ENCODE measurements at regions not wholly inside any gene's neighbourhood (a gene's known extent, or its start where the extent isn't known, plus 50 kb on each side); places are given as distances from the start of the nearest gene placed in this dataset.

- ATAC-seq (ENCODE audit: low FRiP score) (peak; percentile 3), DNase-seq (ENCODE audit: low spot score) (no peak)
- no peak for TF ChIP-seq CTCF (IDR thresholded peaks at IDR 0.05)
Observed at GRCh38 chr6:21665392-21666200, 72.0 kb downstream of the SOX4 start.

GRCh38 chr6:21666201-21666691 lies 72.7 kb downstream of the SOX4 start:
- DNase-seq (ENCODE audit: low spot score) (no peak), ATAC-seq (ENCODE audit: low FRiP score) (peak; percentile 37)
- TF ChIP-seq CTCF (IDR thresholded peaks at IDR 0.05) = no peak

GRCh38 chr6:21666853-21667681 lies 73.5 kb downstream of the SOX4 start:
- DNase-seq (ENCODE audit: low spot score) (no peak), ATAC-seq (ENCODE audit: low FRiP score) (no peak)
- no peak for TF ChIP-seq CTCF (IDR thresholded peaks at IDR 0.05)

GRCh38 chr6:21668795-21669194 lies 75.2 kb downstream of the SOX4 start:
- no peak for TF ChIP-seq CTCF (IDR thresholded peaks at IDR 0.05)
- DNase-seq (ENCODE audit: low spot score) = no peak
- ATAC-seq (ENCODE audit: low FRiP score) = no peak

GRCh38 chr6:21676769-21677168 lies 83.2 kb downstream of the SOX4 start:
- no peak for ATAC-seq (ENCODE audit: low FRiP score)
- no peak for TF ChIP-seq CTCF (IDR thresholded peaks at IDR 0.05)
- DNase-seq (ENCODE audit: low spot score) = no peak

- no peak for TF ChIP-seq CTCF (IDR thresholded peaks at IDR 0.05)
- ATAC-seq (ENCODE audit: low FRiP score) (no peak), DNase-seq (ENCODE audit: low spot score) (no peak)
Observed at GRCh38 chr6:21678990-21679389, 85.4 kb downstream of the SOX4 start.

All from omental fat pad (tissue), 3 donors.